GM19463 (cell line): ENCODE measurements at regions not wholly inside any gene's neighbourhood (a gene's known extent, or its start where the extent isn't known, plus 50 kb on each side); places are given as distances from the start of the nearest gene placed in this dataset.
"Not testable (repeated sequence)": the region's sequence is repeated elsewhere in the genome, so short reads cannot be mapped to it uniquely, and the experiment has no call there.

Experiments
- ATAC-seq: cut with Tn5 transposase; IDR thresholded peaks from one replicate; pipeline ENCODE4 v1.9.1; 2021; ENCODE audit warnings: mild to moderate bottlenecking, moderate library complexity; ENCODE audit not compliant: unreplicated experiment

DNA sequence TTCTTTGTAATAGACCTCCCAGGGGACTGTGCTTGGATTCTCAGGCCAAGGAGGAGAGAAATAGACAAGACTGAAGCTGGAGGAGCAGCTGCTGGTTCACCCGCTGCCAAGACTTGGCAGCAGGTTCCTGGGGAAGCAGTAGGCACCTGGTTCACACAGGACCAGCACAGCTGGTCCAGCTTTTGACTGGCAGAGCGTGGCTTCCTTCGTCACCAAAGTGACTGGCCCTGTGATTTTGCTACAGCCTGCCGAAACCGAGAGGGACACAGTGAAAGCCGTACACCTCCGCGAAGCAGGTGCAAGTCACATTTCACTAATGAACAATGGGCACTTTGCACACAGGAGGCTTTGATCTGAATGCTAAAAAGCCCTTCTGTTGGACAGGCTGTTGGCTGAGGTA, 199.0 kb downstream of the RNF144B start:
- ATAC-seq, result no peak

DNA sequence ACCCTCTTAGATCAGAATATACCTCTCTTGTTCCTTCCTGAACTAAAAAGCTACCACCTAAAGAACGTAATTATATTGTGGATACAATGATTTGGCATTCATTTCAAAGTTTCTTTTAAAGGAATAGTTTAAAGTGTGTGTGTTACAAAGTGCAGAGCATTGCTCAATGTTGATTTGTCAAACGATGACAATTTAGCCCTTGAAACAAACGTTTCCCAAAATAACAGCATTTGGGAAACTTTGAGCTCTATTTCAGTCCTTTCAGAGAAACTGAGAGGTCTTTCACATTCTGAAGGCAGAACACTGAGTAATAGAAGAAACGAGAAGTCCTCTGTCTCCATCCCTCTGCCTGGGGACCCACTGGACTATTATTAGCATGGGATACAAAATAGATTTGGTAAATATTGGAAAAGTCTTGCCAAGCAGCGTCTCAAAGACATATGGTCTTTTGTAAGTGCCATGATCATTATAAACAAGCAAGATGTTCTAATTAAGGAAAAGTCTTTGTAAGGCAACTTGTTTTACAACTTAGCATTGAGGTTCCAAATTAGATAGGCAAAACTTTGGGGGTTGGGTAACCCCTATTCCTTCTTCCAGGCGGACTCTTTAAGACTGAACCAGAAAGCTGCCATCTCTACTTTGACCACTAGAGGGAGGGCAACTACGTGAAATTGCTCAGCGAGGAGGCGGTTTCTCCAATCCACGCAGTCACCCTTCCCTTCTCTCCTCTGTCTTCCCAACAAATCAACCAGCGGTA, 208.8 kb downstream of the RNF144B start:
- peak; percentile 90 for ATAC-seq

GRCh38 chr6:18596531-18596835, 209.3 kb downstream of the RNF144B start:
- peak; percentile 19 for ATAC-seq

DNA sequence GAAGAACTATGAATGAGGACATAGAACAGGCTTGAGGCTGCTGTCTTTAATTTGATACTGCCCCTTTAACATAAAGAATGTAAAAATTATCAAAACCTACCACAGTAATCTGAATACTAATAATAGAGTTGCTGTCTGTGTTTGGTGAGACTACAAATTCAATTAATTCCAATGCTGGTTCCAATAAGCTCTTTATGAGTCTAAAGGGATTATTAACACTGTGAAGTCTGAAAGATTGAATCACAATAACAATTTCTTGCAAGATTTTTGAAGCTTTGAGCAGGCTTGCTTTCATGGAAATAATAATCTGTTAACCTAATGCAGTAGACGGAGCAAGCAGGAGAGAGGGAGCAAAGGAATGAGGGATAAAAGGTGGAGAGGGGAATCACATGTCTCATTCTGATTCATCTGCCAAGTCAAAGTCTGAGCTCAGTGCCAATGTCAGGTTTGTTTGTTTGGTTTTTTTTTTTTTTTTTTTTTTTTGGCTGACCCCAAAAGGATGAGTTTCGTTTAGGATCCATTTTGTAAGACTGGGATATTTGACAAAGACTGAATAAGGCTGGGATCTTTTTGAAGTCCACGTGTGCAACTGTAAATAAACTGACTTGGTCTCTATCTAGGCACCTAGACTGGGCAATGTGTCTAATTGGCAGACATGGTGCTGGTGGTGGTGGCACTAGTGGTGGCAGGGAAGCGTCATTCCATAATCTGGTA, 211.6 kb downstream of the RNF144B start:
- no peak for ATAC-seq

- no peak for ATAC-seq
These were observed 213.1 kb downstream of the RNF144B start for GRCh38 chr6:18600255-18600654.

- no peak for ATAC-seq
These were observed 214.4 kb downstream of the RNF144B start for GRCh38 chr6:18601516-18602020.

DNA sequence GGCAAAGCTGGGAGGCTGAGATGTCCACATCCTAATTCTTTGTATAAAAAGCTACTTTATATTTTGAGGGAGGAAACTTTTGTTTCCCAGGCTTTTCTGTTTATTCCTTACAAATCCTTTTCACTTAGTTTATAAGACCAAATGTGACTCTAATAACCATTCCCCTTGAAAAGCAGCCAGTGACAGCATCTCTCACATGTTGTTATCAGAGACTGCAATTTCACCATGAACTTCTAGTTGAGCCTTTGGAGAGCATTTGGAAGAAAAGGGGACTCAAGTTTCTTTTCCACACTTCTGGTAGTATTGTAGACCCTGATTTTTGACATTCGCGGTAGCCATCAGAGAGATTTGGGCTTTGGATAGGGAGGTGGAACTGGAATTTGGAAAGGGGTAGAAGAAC, 215.8 kb downstream of the RNF144B start:
- ATAC-seq, result no peak

GRCh38 chr6:18603361-18603760, 216.2 kb downstream of the RNF144B start:
- ATAC-seq, result no peak

- no peak for ATAC-seq
These were observed 218.7 kb downstream of the RNF144B start for GRCh38 chr6:18605841-18606240.

GRCh38 chr6:18609715-18610114, 222.6 kb downstream of the RNF144B start:
- ATAC-seq, result no peak

- no peak for ATAC-seq
These were observed 226.3 kb downstream of the RNF144B start for GRCh38 chr6:18613319-18613925.

- no peak for ATAC-seq
These were observed 242.4 kb downstream of the RNF144B start for GRCh38 chr6:18629571-18629970.

DNA sequence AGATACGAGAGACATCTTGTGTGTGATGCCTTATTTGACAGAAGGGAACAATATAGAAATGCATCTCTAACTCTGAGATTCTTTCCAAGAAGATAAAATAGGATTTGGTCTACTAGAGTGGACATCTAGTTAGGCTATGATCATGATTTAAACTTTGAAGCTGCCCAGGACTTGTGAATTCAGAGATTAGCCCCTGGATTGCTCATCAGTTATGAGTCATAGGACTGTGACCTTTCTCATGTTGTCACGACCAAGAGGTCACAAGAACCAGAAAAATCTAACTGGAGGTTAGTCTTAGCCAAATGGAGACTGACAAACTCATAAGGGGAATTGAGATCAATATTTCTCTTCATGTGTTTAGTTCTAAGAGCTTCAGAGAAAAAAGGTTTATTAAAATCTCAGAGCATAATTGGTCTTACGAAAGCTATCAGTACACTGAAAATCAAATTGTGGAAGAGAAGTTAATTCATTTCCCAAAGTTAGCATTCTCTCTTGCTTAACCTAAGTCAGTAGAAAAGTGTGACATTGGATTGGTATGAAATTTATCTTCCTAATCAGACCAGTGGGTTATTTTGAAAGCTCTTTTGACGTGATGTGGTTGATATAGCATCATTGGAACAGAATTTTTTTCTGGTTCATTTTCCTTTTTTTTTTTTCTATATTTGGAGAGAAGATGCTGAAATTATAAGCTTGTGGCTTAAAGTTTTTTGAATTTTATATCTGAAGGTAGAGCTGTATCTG, 245.7 kb downstream of the RNF144B start:
- ATAC-seq, result no peak

DNA sequence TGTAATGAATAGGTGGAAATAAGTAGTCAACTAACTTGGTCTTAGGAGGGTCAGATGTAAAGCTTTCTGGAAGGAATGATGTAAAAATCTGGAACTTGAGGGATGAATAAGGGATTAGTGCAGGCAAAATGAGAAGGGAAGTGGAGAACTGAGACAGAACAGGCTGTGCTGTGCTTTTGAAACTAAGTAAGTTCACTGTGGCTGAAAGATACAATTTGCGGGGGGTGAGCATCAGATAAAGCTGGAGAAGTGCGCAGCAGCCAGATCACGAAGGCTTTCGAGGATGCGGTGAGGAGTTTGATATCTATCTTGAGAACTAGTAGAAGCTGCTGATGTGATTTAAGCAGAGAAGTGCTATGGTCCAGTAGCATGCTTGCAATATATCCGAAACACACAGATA, 247.8 kb downstream of the RNF144B start:
- no peak for ATAC-seq

GRCh38 chr6:18640134-18640533, 253.0 kb downstream of the RNF144B start:
- no peak for ATAC-seq

GRCh38 chr6:18640754-18641153, 253.6 kb downstream of the RNF144B start:
- ATAC-seq, result no peak

- ATAC-seq, result no peak
These were observed 267.7 kb downstream of the RNF144B start for GRCh38 chr6:18654821-18655220.

GRCh38 chr6:18656506-18656905, 269.4 kb downstream of the RNF144B start:
- no peak for ATAC-seq

DNA sequence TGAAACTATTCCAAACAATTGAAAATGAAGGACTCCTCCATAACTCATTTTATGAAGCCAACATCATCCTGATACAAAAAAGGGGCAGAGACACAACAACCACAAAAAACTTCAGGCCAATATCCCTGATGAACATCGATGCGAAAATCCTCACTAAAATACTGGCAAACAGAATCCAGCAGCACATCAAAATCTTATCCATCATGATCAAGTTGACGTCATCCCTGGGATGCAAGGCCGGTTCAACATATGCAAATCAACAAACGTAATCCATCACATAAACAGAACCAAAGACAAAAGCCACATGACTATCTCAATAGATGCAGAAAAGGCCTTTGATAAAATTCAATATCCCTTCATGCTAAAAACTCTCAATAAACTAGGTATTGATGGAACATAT, 272.8 kb downstream of the RNF144B start:
- ATAC-seq, result not testable (repeated sequence)

GRCh38 chr6:18663011-18663410, 275.9 kb downstream of the RNF144B start:
- no peak for ATAC-seq

DNA sequence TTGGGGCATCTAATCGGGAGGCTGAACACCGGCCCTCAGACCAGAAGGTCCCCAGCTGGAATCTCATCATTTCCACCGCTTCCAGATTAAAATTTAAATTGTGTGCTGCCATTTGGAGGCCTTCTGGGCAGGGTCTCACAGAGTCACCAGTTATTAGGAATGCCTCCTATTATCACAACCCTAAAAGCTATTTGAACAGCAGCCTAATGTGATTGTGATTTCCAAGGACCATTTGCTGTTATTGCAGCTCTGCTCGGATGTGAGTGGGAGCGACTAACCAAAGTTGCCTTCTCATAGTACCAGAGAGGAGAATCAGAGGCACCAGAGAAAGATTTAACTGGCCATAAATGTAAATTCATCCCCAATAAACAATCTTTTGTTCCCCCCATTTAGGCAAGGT, 277.3 kb downstream of the RNF144B start:
- ATAC-seq, result no peak
